ENCODE measurements at regions not wholly inside any gene's neighbourhood (a gene's known extent, or its start where the extent isn't known, plus 50 kb on each side); places are given as distances from the start of the nearest gene placed in this dataset.
"Not testable (repeated sequence)": the region's sequence is repeated elsewhere in the genome, so short reads cannot be mapped to it uniquely, and the experiment has no call there.

DNA sequence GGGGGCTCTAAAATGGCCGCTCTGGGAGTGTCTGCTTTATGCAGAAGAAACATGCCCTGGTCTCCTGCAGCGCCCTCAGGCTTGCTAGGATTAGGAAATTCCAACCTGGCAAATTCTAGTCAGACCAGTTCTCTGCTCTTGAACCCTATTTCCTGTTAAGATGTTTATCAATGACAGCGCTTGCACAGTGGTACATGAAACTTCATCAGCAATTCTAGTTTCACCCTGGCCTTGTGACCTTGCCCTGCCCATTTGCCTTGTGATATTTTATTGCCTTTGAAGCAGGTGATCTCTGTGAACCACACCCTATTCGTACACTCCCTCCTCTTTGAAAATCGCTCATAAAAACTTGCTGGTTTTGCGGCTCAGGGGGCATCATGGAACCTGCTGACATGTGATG, 1184.0 kb downstream of the JRKL start:
- not testable (repeated sequence) for TF ChIP-seq NFE2L2 (conservative IDR thresholded peaks at IDR 0.05; ENCODE audit: low read length); POLR2A (IDR thresholded peaks at IDR 0.05; ENCODE audit: low read length); CTCF (IDR thresholded peaks at IDR 0.05); JUN (IDR thresholded peaks at IDR 0.05)
- TF ChIP-seq, protein P1, sequence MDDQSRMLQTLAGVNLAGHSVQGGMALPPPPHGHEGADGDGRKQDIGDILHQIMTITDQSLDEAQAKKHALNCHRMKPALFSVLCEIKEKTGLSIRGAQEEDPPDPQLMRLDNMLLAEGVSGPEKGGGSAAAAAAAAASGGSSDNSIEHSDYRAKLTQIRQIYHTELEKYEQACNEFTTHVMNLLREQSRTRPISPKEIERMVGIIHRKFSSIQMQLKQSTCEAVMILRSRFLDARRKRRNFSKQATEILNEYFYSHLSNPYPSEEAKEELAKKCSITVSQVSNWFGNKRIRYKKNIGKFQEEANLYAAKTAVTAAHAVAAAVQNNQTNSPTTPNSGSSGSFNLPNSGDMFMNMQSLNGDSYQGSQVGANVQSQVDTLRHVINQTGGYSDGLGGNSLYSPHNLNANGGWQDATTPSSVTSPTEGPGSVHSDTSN (IDR thresholded peaks at IDR 0.05) = not testable (repeated sequence)
- TF ChIP-seq, protein P2, sequence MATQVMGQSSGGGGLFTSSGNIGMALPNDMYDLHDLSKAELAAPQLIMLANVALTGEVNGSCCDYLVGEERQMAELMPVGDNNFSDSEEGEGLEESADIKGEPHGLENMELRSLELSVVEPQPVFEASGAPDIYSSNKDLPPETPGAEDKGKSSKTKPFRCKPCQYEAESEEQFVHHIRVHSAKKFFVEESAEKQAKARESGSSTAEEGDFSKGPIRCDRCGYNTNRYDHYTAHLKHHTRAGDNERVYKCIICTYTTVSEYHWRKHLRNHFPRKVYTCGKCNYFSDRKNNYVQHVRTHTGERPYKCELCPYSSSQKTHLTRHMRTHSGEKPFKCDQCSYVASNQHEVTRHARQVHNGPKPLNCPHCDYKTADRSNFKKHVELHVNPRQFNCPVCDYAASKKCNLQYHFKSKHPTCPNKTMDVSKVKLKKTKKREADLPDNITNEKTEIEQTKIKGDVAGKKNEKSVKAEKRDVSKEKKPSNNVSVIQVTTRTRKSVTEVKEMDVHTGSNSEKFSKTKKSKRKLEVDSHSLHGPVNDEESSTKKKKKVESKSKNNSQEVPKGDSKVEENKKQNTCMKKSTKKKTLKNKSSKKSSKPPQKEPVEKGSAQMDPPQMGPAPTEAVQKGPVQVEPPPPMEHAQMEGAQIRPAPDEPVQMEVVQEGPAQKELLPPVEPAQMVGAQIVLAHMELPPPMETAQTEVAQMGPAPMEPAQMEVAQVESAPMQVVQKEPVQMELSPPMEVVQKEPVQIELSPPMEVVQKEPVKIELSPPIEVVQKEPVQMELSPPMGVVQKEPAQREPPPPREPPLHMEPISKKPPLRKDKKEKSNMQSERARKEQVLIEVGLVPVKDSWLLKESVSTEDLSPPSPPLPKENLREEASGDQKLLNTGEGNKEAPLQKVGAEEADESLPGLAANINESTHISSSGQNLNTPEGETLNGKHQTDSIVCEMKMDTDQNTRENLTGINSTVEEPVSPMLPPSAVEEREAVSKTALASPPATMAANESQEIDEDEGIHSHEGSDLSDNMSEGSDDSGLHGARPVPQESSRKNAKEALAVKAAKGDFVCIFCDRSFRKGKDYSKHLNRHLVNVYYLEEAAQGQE (IDR thresholded peaks at IDR 0.05) = not testable (repeated sequence)

All from A549 (cell line).